GM10266 (cell line): ENCODE measurements at regions not wholly inside any gene's neighbourhood (a gene's known extent, or its start where the extent isn't known, plus 50 kb on each side); places are given as distances from the start of the nearest gene placed in this dataset.

Experiments used
- DNase-seq: peaks from one replicate; pipeline ENCODE4 v3.0.0; 2012; ENCODE audit errors: extremely low spot score
- TF ChIP-seq, protein P1 (sequence below): IDR thresholded peaks from 2 replicates; pipeline ENCODE4 v1.5.1; 2012; ENCODE audit warnings: mild to moderate bottlenecking, low read depth; ENCODE audit not compliant: control insufficient read depth, insufficient read depth; ENCODE audit errors: missing control alignments

DNA sequence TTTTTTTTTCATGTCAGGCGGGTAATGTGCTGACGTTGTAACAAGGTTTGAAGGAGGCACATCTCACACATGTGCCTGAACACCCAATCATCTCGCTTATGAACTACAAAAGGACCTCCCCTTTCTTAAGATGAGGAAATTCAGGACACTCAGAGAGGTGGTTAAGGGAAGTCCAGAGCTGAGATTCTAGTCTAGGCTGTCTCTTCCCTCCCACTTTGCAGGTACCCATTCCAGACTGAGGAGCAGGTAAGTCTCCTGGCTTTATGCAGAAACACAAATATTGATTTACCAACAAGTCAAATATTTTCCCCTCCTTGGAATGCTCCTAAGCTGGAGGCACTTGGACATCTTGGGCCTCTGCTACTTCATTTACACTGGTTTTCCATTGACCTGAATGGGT, 122.9 kb upstream of the CADM1 start:
- TF ChIP-seq, protein P1, sequence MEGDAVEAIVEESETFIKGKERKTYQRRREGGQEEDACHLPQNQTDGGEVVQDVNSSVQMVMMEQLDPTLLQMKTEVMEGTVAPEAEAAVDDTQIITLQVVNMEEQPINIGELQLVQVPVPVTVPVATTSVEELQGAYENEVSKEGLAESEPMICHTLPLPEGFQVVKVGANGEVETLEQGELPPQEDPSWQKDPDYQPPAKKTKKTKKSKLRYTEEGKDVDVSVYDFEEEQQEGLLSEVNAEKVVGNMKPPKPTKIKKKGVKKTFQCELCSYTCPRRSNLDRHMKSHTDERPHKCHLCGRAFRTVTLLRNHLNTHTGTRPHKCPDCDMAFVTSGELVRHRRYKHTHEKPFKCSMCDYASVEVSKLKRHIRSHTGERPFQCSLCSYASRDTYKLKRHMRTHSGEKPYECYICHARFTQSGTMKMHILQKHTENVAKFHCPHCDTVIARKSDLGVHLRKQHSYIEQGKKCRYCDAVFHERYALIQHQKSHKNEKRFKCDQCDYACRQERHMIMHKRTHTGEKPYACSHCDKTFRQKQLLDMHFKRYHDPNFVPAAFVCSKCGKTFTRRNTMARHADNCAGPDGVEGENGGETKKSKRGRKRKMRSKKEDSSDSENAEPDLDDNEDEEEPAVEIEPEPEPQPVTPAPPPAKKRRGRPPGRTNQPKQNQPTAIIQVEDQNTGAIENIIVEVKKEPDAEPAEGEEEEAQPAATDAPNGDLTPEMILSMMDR, result no peak
- DNase-seq, result no peak

DNA sequence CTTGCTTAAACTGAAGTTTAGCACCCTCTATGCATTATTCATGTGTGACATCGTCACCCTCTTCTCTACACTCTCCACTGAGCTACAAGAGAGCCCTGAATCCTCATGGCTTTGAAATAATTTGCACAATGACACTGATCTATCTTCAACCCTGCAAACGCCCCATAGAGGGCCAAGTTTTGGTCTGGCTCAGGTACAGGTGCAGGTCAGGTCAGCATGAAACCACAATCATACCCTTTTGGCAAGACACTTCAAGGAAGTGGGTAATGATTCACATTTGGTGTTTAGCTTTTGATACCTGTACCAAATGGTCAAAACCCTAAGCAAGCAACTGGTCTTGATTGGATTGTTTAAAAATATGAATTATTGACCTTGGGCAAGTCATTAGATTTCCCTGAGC, 122.2 kb upstream of the CADM1 start:
- TF ChIP-seq, protein P1, result no peak
- no peak for DNase-seq

DNA sequence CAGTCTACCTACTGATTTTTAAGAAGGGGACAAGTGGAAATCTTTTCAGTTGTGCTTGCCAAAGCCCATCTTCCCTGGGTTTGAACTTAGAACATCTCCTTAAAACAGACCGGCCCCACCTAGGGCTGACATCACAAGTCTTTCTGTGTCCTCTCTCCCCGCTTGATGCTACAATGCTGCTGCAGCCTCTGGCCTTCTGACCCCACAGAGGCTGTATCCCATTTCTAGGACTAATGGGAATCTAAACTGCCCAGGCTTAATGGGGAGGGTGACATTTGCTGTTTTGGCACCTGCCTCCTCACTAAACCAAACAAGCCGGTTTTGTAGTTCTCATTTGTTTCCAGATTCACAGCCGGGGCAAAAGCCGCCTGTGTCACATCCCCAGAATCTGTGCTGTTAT, 121.3 kb upstream of the CADM1 start:
- DNase-seq, result no peak
- TF ChIP-seq, protein P1, result no peak

DNA sequence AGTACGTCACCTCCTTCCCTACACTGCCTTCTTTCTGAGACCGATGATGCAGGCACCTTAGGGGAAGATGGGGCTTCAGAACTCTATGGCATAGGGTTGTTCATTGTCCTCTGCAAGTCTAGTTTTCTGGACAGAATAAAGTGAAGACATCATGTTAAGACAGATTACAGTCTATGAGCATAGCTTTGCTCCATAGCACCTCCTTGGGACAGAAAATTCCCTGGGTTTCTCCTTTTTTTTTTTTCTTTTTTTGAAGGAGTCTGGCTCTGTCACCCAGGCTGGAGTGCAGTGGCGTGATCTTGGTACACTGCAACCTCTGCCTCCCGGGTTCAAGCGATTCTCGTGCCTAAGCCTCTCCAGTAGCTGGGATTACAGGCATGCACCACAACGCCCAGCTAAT, 119.8 kb upstream of the CADM1 start:
- TF ChIP-seq, protein P1, result no peak
- no peak for DNase-seq

GRCh38 chr11:115623021-115623451, 118.8 kb upstream of the CADM1 start:
- TF ChIP-seq, protein P1, result no peak
- DNase-seq, result no peak

DNA sequence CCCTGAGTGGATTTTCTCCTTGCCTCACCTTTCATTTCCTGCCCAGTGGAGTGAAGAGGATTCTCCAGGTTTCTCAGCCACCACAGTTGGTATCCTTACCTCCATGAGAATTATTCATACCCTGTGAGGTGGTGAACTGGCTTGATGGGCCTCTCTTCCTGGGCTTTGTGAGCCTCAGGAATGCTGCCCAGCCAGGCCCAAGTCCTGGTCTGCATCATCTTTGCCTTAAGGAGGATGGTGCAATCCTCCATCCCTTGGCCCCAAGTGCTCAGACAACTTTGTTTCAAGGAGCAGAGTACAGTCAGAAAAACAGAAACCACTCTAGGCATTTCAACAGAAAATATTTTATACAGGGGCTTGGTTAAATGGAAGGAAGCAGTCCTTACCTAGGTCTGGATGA, 114.2 kb upstream of the CADM1 start:
- no peak for DNase-seq
- TF ChIP-seq, protein P1, result no peak

DNA sequence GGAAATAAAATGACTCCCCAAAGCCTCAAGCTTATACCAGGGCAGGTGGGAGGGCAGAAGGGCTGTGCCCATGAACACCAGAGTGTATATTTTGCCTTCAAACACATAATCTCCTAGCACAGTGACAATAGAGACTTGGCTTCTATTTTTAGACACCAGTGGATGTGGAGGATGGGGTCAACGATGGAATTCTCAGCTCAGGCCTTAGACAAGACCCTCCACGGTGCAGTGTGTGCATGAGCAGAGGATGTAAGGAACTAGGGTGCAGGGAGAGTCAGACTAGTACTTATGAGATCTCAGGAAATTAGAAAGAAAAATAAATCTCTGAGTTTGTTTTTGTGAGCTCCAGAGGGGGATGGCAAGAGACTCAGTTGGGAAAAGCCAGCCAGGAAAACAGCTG, 113.6 kb upstream of the CADM1 start:
- TF ChIP-seq, protein P1, result no peak
- no peak for DNase-seq
